PFSK-1 (cell line): ENCODE measurements at regions not wholly inside any gene's neighbourhood (a gene's known extent, or its start where the extent isn't known, plus 50 kb on each side); places are given as distances from the start of the nearest gene placed in this dataset.

Experiments
- FOXP2 ChIP-seq: optimal IDR thresholded peaks from 2 replicates; pipeline ENCODE3; 2011; ENCODE audit warnings: borderline replicate concordance, control low read depth, inconsistent platforms; ENCODE audit not compliant: insufficient read depth; ENCODE audit errors: extremely low read length, extremely low read depth
- POLR2AphosphoS5 ChIP-seq: IDR thresholded peaks from 2 replicates; pipeline ENCODE4 v1.6.1; 2012; ENCODE audit warnings: low read depth, mild to moderate bottlenecking, control low read depth, low read length, moderate library complexity
- SIN3A ChIP-seq: IDR thresholded peaks from 2 replicates; pipeline ENCODE4 v1.6.1; 2012; ENCODE audit warnings: mild to moderate bottlenecking, low read length, moderate library complexity, borderline replicate concordance; ENCODE audit not compliant: insufficient read depth
- TAF1 ChIP-seq: IDR thresholded peaks from 2 replicates; pipeline ENCODE4 v1.6.1; 2012; ENCODE audit warnings: low read length, control low read depth, borderline replicate concordance; ENCODE audit not compliant: insufficient read depth
- TF ChIP-seq, protein P1 (sequence below), 2 experiments: IDR thresholded peaks; 2 replicates each; pipeline versions ENCODE4 v1.6.1 to v1.8.0; 2011 to 2012; ENCODE audit warnings: low read depth in 2 of 2, low read length in 2 of 2, control low read depth in 1 of 2, inconsistent platforms in 1 of 2, mild to moderate bottlenecking in 1 of 2, moderate library complexity in 1 of 2; ENCODE audit not compliant: insufficient read depth in 1 of 2

DNA sequence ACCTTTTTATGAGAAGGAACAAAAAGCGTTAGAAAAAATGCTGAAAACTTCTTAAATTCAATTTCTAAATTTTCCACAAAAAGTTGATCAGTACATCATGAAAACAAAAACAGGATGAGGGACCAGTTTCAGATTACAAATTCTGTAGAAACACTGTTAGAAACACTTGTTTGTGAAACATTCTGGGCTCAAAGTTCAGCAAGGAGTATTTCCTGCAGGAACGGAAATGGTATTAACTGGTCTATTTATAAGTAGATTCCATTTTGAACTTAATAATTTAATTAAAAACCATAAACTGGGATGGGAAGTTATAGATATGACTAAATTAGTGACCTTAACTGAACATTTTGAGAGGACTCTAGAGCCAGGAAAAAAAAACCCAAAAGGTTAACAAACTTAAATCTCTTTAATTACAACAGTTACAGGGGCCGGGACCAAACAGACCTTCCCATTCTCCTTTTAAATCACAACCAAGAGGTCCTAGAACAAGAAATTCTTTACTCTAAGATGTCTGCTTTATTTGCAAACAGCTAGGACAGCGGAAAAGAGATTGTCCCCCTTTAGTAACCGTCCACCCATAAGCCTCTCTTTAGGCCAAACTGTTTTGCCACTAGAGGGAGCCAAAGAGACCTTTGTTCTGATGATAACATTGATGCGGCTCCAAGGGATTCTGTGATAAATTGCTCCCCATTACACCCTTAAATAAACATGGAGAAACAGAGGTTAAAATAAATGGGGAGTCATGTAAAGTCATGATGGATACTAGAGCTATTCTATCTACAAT, 69.0 kb upstream of the RERGL start:
- TF ChIP-seq TAF1 = no peak
- no peak for TF ChIP-seq POLR2AphosphoS5
- no peak for TF ChIP-seq FOXP2
- no peak for TF ChIP-seq SIN3A
- TF ChIP-seq, protein P1, sequence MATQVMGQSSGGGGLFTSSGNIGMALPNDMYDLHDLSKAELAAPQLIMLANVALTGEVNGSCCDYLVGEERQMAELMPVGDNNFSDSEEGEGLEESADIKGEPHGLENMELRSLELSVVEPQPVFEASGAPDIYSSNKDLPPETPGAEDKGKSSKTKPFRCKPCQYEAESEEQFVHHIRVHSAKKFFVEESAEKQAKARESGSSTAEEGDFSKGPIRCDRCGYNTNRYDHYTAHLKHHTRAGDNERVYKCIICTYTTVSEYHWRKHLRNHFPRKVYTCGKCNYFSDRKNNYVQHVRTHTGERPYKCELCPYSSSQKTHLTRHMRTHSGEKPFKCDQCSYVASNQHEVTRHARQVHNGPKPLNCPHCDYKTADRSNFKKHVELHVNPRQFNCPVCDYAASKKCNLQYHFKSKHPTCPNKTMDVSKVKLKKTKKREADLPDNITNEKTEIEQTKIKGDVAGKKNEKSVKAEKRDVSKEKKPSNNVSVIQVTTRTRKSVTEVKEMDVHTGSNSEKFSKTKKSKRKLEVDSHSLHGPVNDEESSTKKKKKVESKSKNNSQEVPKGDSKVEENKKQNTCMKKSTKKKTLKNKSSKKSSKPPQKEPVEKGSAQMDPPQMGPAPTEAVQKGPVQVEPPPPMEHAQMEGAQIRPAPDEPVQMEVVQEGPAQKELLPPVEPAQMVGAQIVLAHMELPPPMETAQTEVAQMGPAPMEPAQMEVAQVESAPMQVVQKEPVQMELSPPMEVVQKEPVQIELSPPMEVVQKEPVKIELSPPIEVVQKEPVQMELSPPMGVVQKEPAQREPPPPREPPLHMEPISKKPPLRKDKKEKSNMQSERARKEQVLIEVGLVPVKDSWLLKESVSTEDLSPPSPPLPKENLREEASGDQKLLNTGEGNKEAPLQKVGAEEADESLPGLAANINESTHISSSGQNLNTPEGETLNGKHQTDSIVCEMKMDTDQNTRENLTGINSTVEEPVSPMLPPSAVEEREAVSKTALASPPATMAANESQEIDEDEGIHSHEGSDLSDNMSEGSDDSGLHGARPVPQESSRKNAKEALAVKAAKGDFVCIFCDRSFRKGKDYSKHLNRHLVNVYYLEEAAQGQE (IDR thresholded peaks at IDR 0.05; ENCODE audit: insufficient read depth in 1 of 2, low read depth in 2 of 2, low read length in 2 of 2) = no peak

DNA sequence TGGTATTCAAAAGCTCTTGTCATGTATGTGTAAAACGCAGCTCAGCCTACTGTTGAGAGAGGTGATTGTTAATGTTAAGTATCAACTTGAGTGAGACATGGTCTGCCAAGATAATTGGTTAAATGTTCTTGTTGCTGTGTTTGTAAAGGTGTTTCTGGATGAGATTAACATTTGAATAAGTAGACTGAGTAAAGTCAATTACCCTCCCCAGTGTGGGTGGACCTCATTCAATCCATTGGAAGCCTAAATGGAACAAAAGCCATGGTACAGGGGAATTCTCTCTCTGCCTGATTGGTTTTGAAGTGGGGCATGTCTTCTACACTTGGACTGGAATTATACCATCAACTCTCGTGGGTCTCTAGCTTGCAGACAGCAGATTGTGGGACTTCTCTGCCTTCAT, 63.8 kb upstream of the RERGL start:
- TF ChIP-seq TAF1 = no peak
- TF ChIP-seq FOXP2 = no peak
- TF ChIP-seq SIN3A = no peak
- TF ChIP-seq POLR2AphosphoS5 = no peak
- TF ChIP-seq, protein P1 (IDR thresholded peaks at IDR 0.05; ENCODE audit: insufficient read depth in 1 of 2, low read depth in 2 of 2, low read length in 2 of 2) = no peak

DNA sequence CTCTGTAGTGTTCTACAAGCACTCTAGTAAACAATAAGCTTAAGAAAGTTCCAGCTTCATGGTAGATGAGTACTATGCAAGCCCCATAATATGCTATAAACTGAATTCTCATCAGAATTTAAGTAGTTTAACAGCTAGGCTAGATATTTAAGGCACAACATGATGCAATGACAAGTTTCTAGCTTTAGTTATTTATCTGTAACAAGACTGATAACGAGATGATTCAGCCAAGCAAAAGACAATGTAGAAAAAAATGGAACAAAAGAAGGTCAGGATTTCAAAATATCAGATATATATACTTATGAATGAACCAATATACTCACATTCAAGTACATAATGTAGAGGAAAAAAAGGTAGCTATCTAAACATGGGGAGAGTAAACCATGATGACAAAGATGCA, 61.0 kb upstream of the RERGL start:
- TF ChIP-seq SIN3A (no peak), FOXP2 (no peak), POLR2AphosphoS5 (no peak), TAF1 (no peak)
- TF ChIP-seq, protein P1 (IDR thresholded peaks at IDR 0.05; ENCODE audit: insufficient read depth in 1 of 2, low read depth in 2 of 2, low read length in 2 of 2) = no peak

DNA sequence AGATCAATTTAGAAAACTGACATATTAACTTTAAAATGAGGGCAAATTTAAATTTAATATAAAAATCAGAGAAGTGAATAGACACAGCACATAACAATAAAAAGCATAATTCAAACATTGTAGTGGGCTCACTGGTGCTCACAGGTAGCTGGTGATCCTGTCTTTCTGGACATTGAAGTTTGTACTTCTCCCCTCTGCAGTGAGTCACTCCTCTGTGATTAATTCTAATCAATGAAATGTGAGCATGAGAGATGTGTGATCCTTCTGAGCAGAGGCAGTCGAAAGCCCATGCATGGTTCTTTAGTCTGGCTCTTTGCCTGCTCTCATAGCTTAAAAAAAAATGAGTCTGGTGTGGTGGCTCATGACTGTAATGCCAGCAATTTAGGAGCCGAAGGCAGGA, 59.0 kb upstream of the RERGL start:
- TF ChIP-seq SIN3A (no peak), TAF1 (no peak), FOXP2 (no peak), POLR2AphosphoS5 (no peak)
- TF ChIP-seq, protein P1 (IDR thresholded peaks at IDR 0.05; ENCODE audit: insufficient read depth in 1 of 2, low read depth in 2 of 2, low read length in 2 of 2) = no peak
